ENCODE measurements at regions not wholly inside any gene's neighbourhood (a gene's known extent, or its start where the extent isn't known, plus 50 kb on each side); places are given as distances from the start of the nearest gene placed in this dataset.
"Not testable (repeated sequence)": the region's sequence is repeated elsewhere in the genome, so short reads cannot be mapped to it uniquely, and the experiment has no call there.

GRCh38 chr14:37707716-37708115 lies 112.3 kb downstream of the TTC6 start:
- intact Hi-C loops (cut with DNase I) = no loop called here
- Histone ChIP-seq H3K27ac (no peak overlapping the region), H3K4me3 (no peak overlapping the region), H3K36me3 (no peaks in the 10 kb centered on the region), H3K27me3 (no peaks in the 10 kb centered on the region), H3K9me3 (no peaks in the 10 kb centered on the region), H3K4me1 (no peaks in the 10 kb centered on the region)
- DNase-seq = no peak
- no peak for TF ChIP-seq CTCF (IDR thresholded peaks at IDR 0.05)
- no peak for TF ChIP-seq POLR2A (IDR thresholded peaks at IDR 0.05)
- 65 to 67% methylated on average over 2 of the region's 2 CpGs for WGBS, 2 donors

- Histone ChIP-seq H3K9me3 (no peaks in the 10 kb centered on the region), H3K36me3 (no peaks in the 10 kb centered on the region), H3K4me1 (no peaks in the 10 kb centered on the region), H3K4me3 (no peak overlapping the region), H3K27ac (no peak overlapping the region), H3K27me3 (no peaks in the 10 kb centered on the region)
- intact Hi-C loops (cut with DNase I) = no loop called here
- DNase-seq = no peak
- WGBS, 2 donors = 58 to 68% methylated on average over 2 of the region's 2 CpGs
- TF ChIP-seq CTCF (IDR thresholded peaks at IDR 0.05) = no peak
- TF ChIP-seq POLR2A (IDR thresholded peaks at IDR 0.05) = no peak
These were observed 113.1 kb downstream of the TTC6 start for GRCh38 chr14:37708481-37708880.

- intact Hi-C loops (cut with DNase I) = loop anchor here (10.0 kb wide), 1 partner anchor 165 kb away; no protein-coding TSS in a partner anchor
- peak in 4 of 6 experiments; percentile 18 to 48 (median 36) for TF ChIP-seq CTCF (IDR thresholded peaks at IDR 0.05)
- TF ChIP-seq POLR2A (IDR thresholded peaks at IDR 0.05) = no peak
These were observed 114.2 kb downstream of the TTC6 start for GRCh38 chr14:37709419-37710195.

GRCh38 chr14:37711356-37711830 lies 116.0 kb downstream of the TTC6 start:
- H3K27me3 ChIP-seq = no peaks in the 10 kb centered on the region
- 88 to 92% methylated on average over 1 of the region's 1 CpG for WGBS, 2 donors
- no peak overlapping the region for H3K4me3 ChIP-seq
- no peak for TF ChIP-seq POLR2A (IDR thresholded peaks at IDR 0.05)
- no peak for TF ChIP-seq CTCF (IDR thresholded peaks at IDR 0.05)
- no peaks in the 10 kb centered on the region for H3K36me3 ChIP-seq
- no peaks in the 10 kb centered on the region for H3K9me3 ChIP-seq
- no peak for DNase-seq
- no peak overlapping the region for H3K27ac ChIP-seq
- H3K4me1 ChIP-seq = no peaks in the 10 kb centered on the region
- intact Hi-C loops (cut with DNase I) = loop anchor here (10.0 kb wide), 1 partner anchor 163 kb away; no protein-coding TSS in a partner anchor

More at GRCh38 chr14:37709419-37710195, 114.2 kb downstream of the TTC6 start:
- WGBS, 2 donors = 67 to 71% methylated on average over 3 of the region's 3 CpGs
- no peak for DNase-seq
- Histone ChIP-seq H3K27ac (no peak overlapping the region), H3K27me3 (no peaks in the 10 kb centered on the region), H3K9me3 (no peaks in the 10 kb centered on the region), H3K36me3 (no peaks in the 10 kb centered on the region), H3K4me1 (no peaks in the 10 kb centered on the region), H3K4me3 (no peak overlapping the region)

- Histone ChIP-seq H3K36me3 (no peaks in the 10 kb centered on the region), H3K27ac (no peak overlapping the region), H3K9me3 (no peaks in the 10 kb centered on the region), H3K4me1 (no peaks in the 10 kb centered on the region), H3K27me3 (no peaks in the 10 kb centered on the region), H3K4me3 (no peak overlapping the region)
- no peak for TF ChIP-seq POLR2A (IDR thresholded peaks at IDR 0.05)
- TF ChIP-seq CTCF (IDR thresholded peaks at IDR 0.05) = no peak
- intact Hi-C loops (cut with DNase I) = loop anchor here (10.0 kb wide), 1 partner anchor 163 kb away; no protein-coding TSS in a partner anchor
- DNase-seq = no peak
- 78 to 84% methylated on average over 5 of the region's 5 CpGs for WGBS, 2 donors
These were observed 116.5 kb downstream of the TTC6 start for GRCh38 chr14:37711831-37712475.

GRCh38 chr14:37712476-37712860 lies 117.0 kb downstream of the TTC6 start:
- intact Hi-C loops (cut with DNase I) = loop anchor here (10.0 kb wide), 1 partner anchor 162 kb away; no protein-coding TSS in a partner anchor

More at GRCh38 chr14:37712476-37712860, 117.0 kb downstream of the TTC6 start:
- H3K4me3 ChIP-seq, H3K27ac ChIP-seq, H3K4me1 ChIP-seq, DNase-seq, H3K27me3 ChIP-seq, H3K9me3 ChIP-seq, H3K36me3 ChIP-seq: not testable (repeated sequence)
- 83 to 96% methylated on average over 3 of the region's 3 CpGs for WGBS, 2 donors
